Lower lobe of right lung (tissue), 2 donors: ENCODE measurements at regions not wholly inside any gene's neighbourhood (a gene's known extent, or its start where the extent isn't known, plus 50 kb on each side); places are given as distances from the start of the nearest gene placed in this dataset.

Source experiments
- ATAC-seq, 2 donors: fragments of 200-7000 bp; cut with Tn5 transposase; one replicate each; pipeline ENCODE4 v1.9.1; 2020 to 2022; ENCODE audit warnings: mild to moderate bottlenecking in 2 of 2, moderate library complexity in 2 of 2
- DNase-seq: peaks from one replicate; pipeline ENCODE4 v3.0.0-alpha.2; 2020
- H3K27ac ChIP-seq: fragments of 200-600 bp; one replicate; pipeline ENCODE4 v1.8.0; 2022
- H3K27me3 ChIP-seq: fragments of 200-600 bp; one replicate; pipeline ENCODE4 v1.8.0; 2022; ENCODE audit warnings: low read depth
- H3K36me3 ChIP-seq: fragments of 200-600 bp; one replicate; pipeline ENCODE4 v1.8.0; 2022; ENCODE audit warnings: mild to moderate bottlenecking
- H3K4me1 ChIP-seq: fragments of 200-600 bp; one replicate; pipeline ENCODE4 v1.8.0; 2022
- H3K4me3 ChIP-seq: fragments of 200-600 bp; one replicate; pipeline ENCODE4 v1.8.0; 2022; ENCODE audit warnings: mild to moderate bottlenecking
- H3K9me3 ChIP-seq: fragments of 200-600 bp; one replicate; pipeline ENCODE4 v1.8.0; 2022
- intact Hi-C: fragments of 100-400 bp; cut with DNase I; formaldehyde crosslinking; loops from one replicate; pipeline ENCODE4 v1.11.0; 2022
- TF ChIP-seq, protein P1 (sequence below): fragments of 200-600 bp; IDR thresholded peaks from one replicate; pipeline ENCODE4 v1.8.0; 2022; ENCODE audit warnings: antibody characterized with exemption, mild to moderate bottlenecking
- donor health status: DM: no; HTN: yes; CAD: no; lungs with severe emphysema.

- H3K4me3 ChIP-seq = no peak overlapping the region
- H3K4me1 ChIP-seq = no peaks in the 10 kb centered on the region
- no peak for DNase-seq
- TF ChIP-seq, protein P1, sequence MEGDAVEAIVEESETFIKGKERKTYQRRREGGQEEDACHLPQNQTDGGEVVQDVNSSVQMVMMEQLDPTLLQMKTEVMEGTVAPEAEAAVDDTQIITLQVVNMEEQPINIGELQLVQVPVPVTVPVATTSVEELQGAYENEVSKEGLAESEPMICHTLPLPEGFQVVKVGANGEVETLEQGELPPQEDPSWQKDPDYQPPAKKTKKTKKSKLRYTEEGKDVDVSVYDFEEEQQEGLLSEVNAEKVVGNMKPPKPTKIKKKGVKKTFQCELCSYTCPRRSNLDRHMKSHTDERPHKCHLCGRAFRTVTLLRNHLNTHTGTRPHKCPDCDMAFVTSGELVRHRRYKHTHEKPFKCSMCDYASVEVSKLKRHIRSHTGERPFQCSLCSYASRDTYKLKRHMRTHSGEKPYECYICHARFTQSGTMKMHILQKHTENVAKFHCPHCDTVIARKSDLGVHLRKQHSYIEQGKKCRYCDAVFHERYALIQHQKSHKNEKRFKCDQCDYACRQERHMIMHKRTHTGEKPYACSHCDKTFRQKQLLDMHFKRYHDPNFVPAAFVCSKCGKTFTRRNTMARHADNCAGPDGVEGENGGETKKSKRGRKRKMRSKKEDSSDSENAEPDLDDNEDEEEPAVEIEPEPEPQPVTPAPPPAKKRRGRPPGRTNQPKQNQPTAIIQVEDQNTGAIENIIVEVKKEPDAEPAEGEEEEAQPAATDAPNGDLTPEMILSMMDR = no peak
- H3K9me3 ChIP-seq = no peaks in the 10 kb centered on the region
- no peak for ATAC-seq
- H3K27me3 ChIP-seq = peaks cover 20% of the 10 kb centered on the region
- intact Hi-C loops = no loop called here
- no peak overlapping the region for H3K27ac ChIP-seq
- H3K36me3 ChIP-seq = no peaks in the 10 kb centered on the region
Measured at GRCh38 chr18:47735041-47735702, 195.3 kb downstream of the SMAD2 start.

DNA sequence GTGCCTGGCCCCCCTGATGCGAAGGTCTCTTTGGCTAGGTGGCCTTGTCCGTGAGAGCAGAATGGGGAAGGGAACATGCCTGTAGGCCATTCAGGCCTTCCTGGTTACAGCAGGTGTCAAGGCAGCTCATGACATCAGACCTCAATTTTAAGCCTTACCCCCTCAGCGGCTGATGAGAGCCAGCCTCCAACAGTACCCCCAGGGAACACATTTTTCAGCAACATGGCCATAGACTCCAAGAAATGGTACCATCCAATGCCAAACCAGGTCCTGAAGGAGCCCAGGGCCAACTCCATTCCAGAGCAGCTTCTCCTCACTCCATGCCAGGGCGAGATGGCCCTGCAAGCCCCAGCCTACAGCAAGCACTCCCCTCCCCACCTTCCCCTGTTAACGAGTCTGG, 199.2 kb downstream of the SMAD2 start:
- ATAC-seq (no peak), DNase-seq (no peak)
- Histone ChIP-seq H3K36me3 (no peaks in the 10 kb centered on the region), H3K27me3 (peaks cover 16% of the 10 kb centered on the region), H3K4me1 (no peaks in the 10 kb centered on the region), H3K9me3 (no peaks in the 10 kb centered on the region), H3K4me3 (no peak overlapping the region), H3K27ac (no peak overlapping the region)
- TF ChIP-seq, protein P1 = no peak
- intact Hi-C loops = no loop called here

DNA sequence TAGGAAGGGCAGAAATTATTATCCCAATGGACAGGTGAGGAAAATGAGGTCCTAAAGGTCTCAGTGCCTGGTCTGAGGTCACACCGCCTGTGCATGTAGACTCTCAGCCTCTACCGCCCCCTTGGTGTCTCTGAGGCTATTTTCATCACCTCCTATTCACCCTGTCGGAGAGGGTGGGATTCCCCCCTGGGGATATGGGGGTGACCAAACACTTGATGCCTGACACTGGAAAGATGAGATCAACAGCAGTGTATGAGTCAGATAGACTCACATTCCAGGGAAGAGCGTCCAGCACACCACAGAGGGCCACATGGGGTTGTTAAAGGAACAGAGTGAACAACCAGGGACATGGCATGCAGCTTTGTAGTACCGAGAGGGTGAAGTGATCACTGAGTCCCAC, 199.7 kb downstream of the SMAD2 start:
- Histone ChIP-seq H3K9me3 (no peaks in the 10 kb centered on the region), H3K27me3 (peaks cover 12% of the 10 kb centered on the region), H3K27ac (no peak overlapping the region), H3K36me3 (no peaks in the 10 kb centered on the region), H3K4me3 (no peak overlapping the region), H3K4me1 (no peaks in the 10 kb centered on the region)
- intact Hi-C loops = no loop called here
- ATAC-seq (no peak), DNase-seq (no peak)
- TF ChIP-seq, protein P1 = no peak

- no peaks in the 10 kb centered on the region for H3K36me3 ChIP-seq
- TF ChIP-seq, protein P1 = no peak
- no peaks in the 10 kb centered on the region for H3K9me3 ChIP-seq
- no peaks in the 10 kb centered on the region for H3K4me1 ChIP-seq
- H3K27ac ChIP-seq = no peak overlapping the region
- peaks cover 9% of the 10 kb centered on the region for H3K27me3 ChIP-seq
- H3K4me3 ChIP-seq = no peak overlapping the region
- DNase-seq (no peak), ATAC-seq (no peak)
- intact Hi-C loops = no loop called here
Measured at GRCh38 chr18:47729356-47729755, 201.1 kb downstream of the SMAD2 start.

DNA sequence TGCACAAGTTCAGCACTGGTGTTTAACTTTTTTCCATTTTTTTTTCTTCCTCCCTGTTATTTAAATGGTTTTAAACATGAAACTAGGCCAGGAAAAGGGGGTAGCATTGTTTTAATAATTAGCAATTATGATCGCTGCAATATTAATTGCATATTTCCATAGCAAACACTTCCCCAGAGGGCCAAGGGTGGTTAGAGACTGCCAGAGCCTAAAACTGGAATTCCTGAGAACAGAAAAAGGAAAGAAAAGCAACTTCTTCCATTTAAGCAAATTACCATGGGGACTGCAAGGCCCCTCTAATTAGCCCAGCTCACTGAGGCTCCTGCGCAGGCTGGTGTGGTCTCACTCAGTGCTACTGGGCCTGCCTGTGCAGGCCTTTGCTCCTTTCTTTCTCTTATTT, 201.5 kb downstream of the SMAD2 start:
- TF ChIP-seq, protein P1 = no peak
- no peaks in the 10 kb centered on the region for H3K4me1 ChIP-seq
- no peaks in the 10 kb centered on the region for H3K36me3 ChIP-seq
- H3K9me3 ChIP-seq = no peaks in the 10 kb centered on the region
- no peak overlapping the region for H3K27ac ChIP-seq
- no peak overlapping the region for H3K4me3 ChIP-seq
- ATAC-seq = no peak
- no peak for DNase-seq
- peaks cover 9% of the 10 kb centered on the region for H3K27me3 ChIP-seq
- intact Hi-C loops = no loop called here

GRCh38 chr18:47727409-47727808, 203.1 kb downstream of the SMAD2 start:
- no peak overlapping the region for H3K4me3 ChIP-seq
- ATAC-seq (no peak), DNase-seq (no peak)
- no peaks in the 10 kb centered on the region for H3K36me3 ChIP-seq
- no peak overlapping the region for H3K27ac ChIP-seq
- no peaks in the 10 kb centered on the region for H3K4me1 ChIP-seq
- H3K9me3 ChIP-seq = no peaks in the 10 kb centered on the region
- H3K27me3 ChIP-seq = peaks cover 5% of the 10 kb centered on the region
- intact Hi-C loops = no loop called here
- TF ChIP-seq, protein P1 = no peak
